GM12875 (cell line): ENCODE measurements at regions not wholly inside any gene's neighbourhood (a gene's known extent, or its start where the extent isn't known, plus 50 kb on each side); places are given as distances from the start of the nearest gene placed in this dataset.

Experiments used
- H3K4me3 ChIP-seq: one replicate; pipeline ENCODE4 v1.5.1; 2011; ENCODE audit warnings: low read depth, low read length, control low read depth
- CTCF ChIP-seq: IDR thresholded peaks from 2 replicates; pipeline ENCODE4 v1.5.1; 2011; ENCODE audit warnings: low read depth, mild to moderate bottlenecking, control low read depth, inconsistent platforms, low read length, moderate library complexity, borderline replicate concordance; ENCODE audit not compliant: insufficient read depth

GRCh38 chr7:113004726-113005454, 81.7 kb downstream of the GPR85 start:
- no peak overlapping the region for H3K4me3 ChIP-seq
- TF ChIP-seq CTCF, result no peak

- no peak for TF ChIP-seq CTCF
Measured at GRCh38 chr7:113000316-113001020, 86.2 kb downstream of the GPR85 start.

GRCh38 chr7:112997831-112998230, 88.8 kb downstream of the GPR85 start:
- H3K4me3 ChIP-seq, result no peak overlapping the region
- TF ChIP-seq CTCF, result no peak

More at GRCh38 chr7:113000316-113001020, 86.2 kb downstream of the GPR85 start:
- H3K4me3 ChIP-seq, result no peak overlapping the region

- H3K4me3 ChIP-seq, result no peak overlapping the region
- TF ChIP-seq CTCF, result no peak
Measured at GRCh38 chr7:112996331-112996871, 90.2 kb downstream of the GPR85 start.

- no peak overlapping the region for H3K4me3 ChIP-seq
- no peak for TF ChIP-seq CTCF
Measured at GRCh38 chr7:112995059-112995824, 91.4 kb downstream of the GPR85 start.

- no peak overlapping the region for H3K4me3 ChIP-seq
- TF ChIP-seq CTCF, result no peak
Measured at GRCh38 chr7:112994656-112995055, 92.0 kb downstream of the GPR85 start.
